Spleen (tissue), 11 donors: ENCODE measurements at regions not wholly inside any gene's neighbourhood (a gene's known extent, or its start where the extent isn't known, plus 50 kb on each side); places are given as distances from the start of the nearest gene placed in this dataset.

Experiments
- DNase-seq: peaks from one replicate; pipeline ENCODE4 v3.0.0-alpha.2; 2020
- H3K27ac ChIP-seq, 8 donors: fragments of 200-600 bp; sonication (generic) in 7 of 8; 1 replicate in 4 of 8; 2 replicates in 4 of 8; pipeline versions ENCODE4 v1.5.0 to v1.8.0; 2016 to 2021; ENCODE audit warnings: inconsistent platforms in 4 of 8, mild to moderate bottlenecking in 4 of 8, moderate library complexity in 1 of 8
- H3K27me3 ChIP-seq, 7 donors: fragments of 200-600 bp; sonication (generic) in 6 of 7; replicated peaks in 1 of 7; 1 replicate in 4 of 7; 2 replicates in 3 of 7; pipeline versions ENCODE4 v1.5.0 to v1.8.0; 2016 to 2021; ENCODE audit warnings: inconsistent platforms in 3 of 7, mild to moderate bottlenecking in 1 of 7
- H3K36me3 ChIP-seq, 6 donors: fragments of 200-600 bp; sonication (generic) in 5 of 6; 1 replicate in 4 of 6; 2 replicates in 2 of 6; pipeline versions ENCODE4 v1.5.0 to v1.8.0; 2016 to 2021; ENCODE audit warnings: inconsistent platforms in 2 of 6
- H3K4me1 ChIP-seq, 6 donors: fragments of 200-600 bp; sonication (generic) in 5 of 6; 1 replicate in 3 of 6; 2 replicates in 3 of 6; pipeline versions ENCODE4 v1.5.0 to v1.8.0; 2016 to 2021; ENCODE audit warnings: inconsistent platforms in 3 of 6
- H3K4me3 ChIP-seq, 8 donors: fragments of 200-600 bp; sonication (generic) in 7 of 8; 1 replicate in 4 of 8; 2 replicates in 4 of 8; pipeline versions ENCODE4 v1.5.0 to v1.8.0; 2016 to 2021; ENCODE audit warnings: inconsistent platforms in 4 of 8, mild to moderate bottlenecking in 4 of 8, moderate library complexity in 2 of 8
- H3K9me3 ChIP-seq, 8 donors: fragments of 200-600 bp; sonication (generic) in 7 of 8; 1 replicate in 4 of 8; 2 replicates in 4 of 8; pipeline versions ENCODE4 v1.5.0 to v1.8.0; 2016 to 2021; ENCODE audit warnings: inconsistent platforms in 4 of 8
- CTCF ChIP-seq, 11 experiments: fragments of 200-600 bp in 7 of 11; fragments of 450-650 bp in 4 of 11; sonication (generic) in 4 of 11; IDR thresholded peaks in 8 of 11; conservative IDR thresholded peaks in 3 of 11; 1 replicate in 7 of 11; 2 replicates in 4 of 11; pipeline versions ENCODE4 v1.4.0 to v1.8.0; 2016 to 2021; ENCODE audit warnings: antibody characterized with exemption in 11 of 11, inconsistent platforms in 4 of 11, mild to moderate bottlenecking in 1 of 11
- POLR2A ChIP-seq, 3 donors: fragments of 450-650 bp; IDR thresholded peaks; one replicate each; pipeline ENCODE4 v1.5.1; 2017; ENCODE audit warnings: antibody characterized with exemption in 3 of 3, mild to moderate bottlenecking in 1 of 3
- POLR2AphosphoS5 ChIP-seq, 3 donors: sonication (generic); formaldehyde crosslinking; IDR thresholded peaks; one replicate each; pipeline ENCODE4 v1.5.1; 2017; ENCODE audit warnings: antibody characterized with exemption in 3 of 3
- WGBS, 5 donors: extraction: QIAGEN DNeasy Blood & Tissue Kit in 3 of 5; methylation state at CpG; one replicate each; pipeline versions ENCODE4 v1.1.5 to v1.1.7; 2013 to 2018; 5-methylcytosine and 5-hydroxymethylcytosine counted together
- intact Hi-C: fragments of 100-400 bp; cut with DNase I; formaldehyde crosslinking; loops from one replicate; pipeline ENCODE4 v1.15.0; 2023; ENCODE audit warnings: low total_unique reads
- donor health status: healthy with polysubstance abuse.
- donor health status: DM: no; HTN: no; CAD: no; lungs with moderate emphysema.
- donor health status: DM: no; HTN: no; CAD: no.
- donor health status: Bipolar disorder and iron deficiency.
- donor health status: healthy.
- donor health status: DM: no; HTN: no; CAD: no.
- donor health status: DM: yes; HTN: yes; CAD: no.

DNA sequence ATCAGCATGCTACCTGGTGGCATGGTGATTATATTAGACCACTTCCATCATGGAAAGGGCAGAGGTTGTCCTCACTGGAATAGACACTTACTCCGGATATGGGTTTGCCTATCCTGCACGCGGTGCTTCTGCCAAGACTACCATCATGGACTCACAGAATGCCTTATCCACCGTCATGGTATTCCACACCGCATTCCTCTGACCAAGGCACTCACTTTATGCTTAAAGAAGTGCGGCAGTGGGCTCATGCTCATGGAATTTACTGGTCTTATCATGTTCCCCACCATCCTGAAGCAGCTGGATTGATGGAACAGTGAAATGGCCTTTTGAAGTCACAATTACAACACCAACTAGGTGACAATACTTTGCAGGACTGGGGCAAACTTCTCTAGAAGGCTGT is 109.2 kb upstream of the DRD2 start:
- H3K4me3 ChIP-seq: no peak overlapping the region
- H3K27me3 ChIP-seq: peaks cover 0 to 1% (median 0%) of the 10 kb centered on the region in 7 donors
- intact Hi-C loops: no loop called here
- 88 to 97% (median 96%) methylated on average over 6 of the region's 6 CpGs for WGBS, 5 donors
- no peaks in the 10 kb centered on the region for H3K9me3 ChIP-seq
- no peak overlapping the region for H3K27ac ChIP-seq
- TF ChIP-seq POLR2AphosphoS5 (IDR thresholded peaks at IDR 0.05): no peak
- no peak for TF ChIP-seq CTCF (IDR thresholded peaks at IDR 0.05 in 8 of 11, conservative IDR thresholded peaks at IDR 0.05 in 3 of 11)
- no peak for TF ChIP-seq POLR2A (IDR thresholded peaks at IDR 0.05)
- H3K36me3 ChIP-seq: no peaks in the 10 kb centered on the region
- no peak for DNase-seq
- no peaks in the 10 kb centered on the region for H3K4me1 ChIP-seq

DNA sequence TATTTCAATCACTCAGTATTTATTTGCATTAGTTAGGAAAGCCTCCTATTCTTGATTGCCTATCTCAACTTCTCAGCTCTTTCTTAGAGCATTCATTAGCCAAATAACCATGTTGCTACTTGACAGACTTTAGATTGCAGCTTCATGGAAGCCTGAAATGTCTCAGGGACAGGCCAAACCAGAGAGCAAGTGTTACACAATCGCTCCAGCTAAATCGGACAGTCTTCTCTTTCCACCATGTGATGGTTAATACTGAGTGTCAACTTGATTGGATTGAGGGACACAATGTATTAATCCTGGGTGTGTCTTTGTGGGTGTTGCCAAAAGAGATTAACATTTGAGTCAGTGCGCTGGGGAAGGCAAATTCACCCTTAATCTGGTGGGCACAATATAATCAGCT is 106.5 kb upstream of the DRD2 start:
- no peaks in the 10 kb centered on the region for H3K36me3 ChIP-seq
- intact Hi-C loops: no loop called here
- no peak for TF ChIP-seq POLR2AphosphoS5 (IDR thresholded peaks at IDR 0.05)
- TF ChIP-seq CTCF (IDR thresholded peaks at IDR 0.05 in 8 of 11, conservative IDR thresholded peaks at IDR 0.05 in 3 of 11): no peak
- TF ChIP-seq POLR2A (IDR thresholded peaks at IDR 0.05): no peak
- H3K4me1 ChIP-seq: no peaks in the 10 kb centered on the region
- no peaks in the 10 kb centered on the region for H3K9me3 ChIP-seq
- no peak for DNase-seq
- no peak overlapping the region for H3K4me3 ChIP-seq
- H3K27ac ChIP-seq: no peak overlapping the region
- WGBS, 5 donors: 87 to 95% (median 94%) methylated on average over 3 of the region's 3 CpGs
- peaks cover 0 to 12% (median 0%) of the 10 kb centered on the region in 7 donors for H3K27me3 ChIP-seq

DNA sequence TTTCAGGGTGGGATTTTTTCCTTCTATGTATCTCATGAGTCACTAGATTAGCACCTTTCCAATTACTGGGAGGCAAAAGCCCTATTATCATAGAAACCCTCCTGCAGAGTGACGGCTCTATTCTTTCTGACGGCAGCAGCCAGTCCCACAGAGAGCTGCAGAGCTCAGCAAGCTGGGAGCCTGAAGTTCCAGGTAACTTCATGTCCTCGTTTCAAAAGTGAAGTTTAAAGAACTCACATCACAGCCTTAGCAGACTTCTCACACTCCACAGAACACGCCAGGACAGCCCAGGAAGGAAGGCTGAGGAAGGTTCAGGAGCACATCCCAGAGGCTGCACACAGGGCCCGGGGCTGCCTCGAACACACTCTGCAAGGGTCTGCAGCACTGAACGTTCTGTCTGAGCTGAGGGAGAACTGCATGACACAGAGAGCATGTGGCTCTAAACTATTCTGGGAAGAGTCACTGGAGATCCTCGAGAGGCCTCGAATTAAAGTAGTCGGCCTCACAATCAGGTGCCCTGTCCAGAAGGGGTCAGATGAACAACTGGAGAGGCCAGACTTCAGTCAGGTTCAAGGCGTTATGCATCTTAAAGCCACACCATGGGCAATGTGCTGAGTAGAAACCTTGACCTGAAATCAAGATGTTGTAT is 104.2 kb upstream of the DRD2 start:
- no peak for DNase-seq

More for the DNA sequence above, 104.2 kb upstream of the DRD2 start:
- no peak for TF ChIP-seq POLR2A (IDR thresholded peaks at IDR 0.05)
- TF ChIP-seq POLR2AphosphoS5 (IDR thresholded peaks at IDR 0.05): no peak
- no peak for TF ChIP-seq CTCF (IDR thresholded peaks at IDR 0.05 in 8 of 11, conservative IDR thresholded peaks at IDR 0.05 in 3 of 11)
- Histone ChIP-seq H3K36me3 (no peaks in the 10 kb centered on the region), H3K4me3 (no peak overlapping the region), H3K27me3 (peaks cover 0 to 12% (median 0%) of the 10 kb centered on the region in 7 donors), H3K27ac (no peak overlapping the region), H3K4me1 (no peaks in the 10 kb centered on the region), H3K9me3 (no peaks in the 10 kb centered on the region)
- intact Hi-C loops: no loop called here
- WGBS, 5 donors: 77 to 85% (median 82%) methylated on average over 11 of the region's 11 CpGs
